Lower leg skin (tissue), 4 donors: ENCODE measurements at regions not wholly inside any gene's neighbourhood (a gene's known extent, or its start where the extent isn't known, plus 50 kb on each side); places are given as distances from the start of the nearest gene placed in this dataset.

Source experiments
- DNase-seq, 2 donors: peaks; one replicate each; pipeline ENCODE4 v3.0.0-alpha.2; 2019; ENCODE audit warnings: low spot score in 2 of 2
- H3K4me3 ChIP-seq: fragments of 200-600 bp; sonication (generic); 2 replicates; pipeline ENCODE4 v1.5.1; 2017; ENCODE audit warnings: mild to moderate bottlenecking, low read depth; ENCODE audit not compliant: poor library complexity, severe bottlenecking
- CTCF ChIP-seq, 3 donors: fragments of 450-650 bp; IDR thresholded peaks; one replicate each; pipeline ENCODE4 v1.5.1; 2016; ENCODE audit warnings: antibody characterized with exemption in 3 of 3, mild to moderate bottlenecking in 3 of 3, moderate library complexity in 2 of 3
- POLR2A ChIP-seq, 2 donors: fragments of 450-650 bp; IDR thresholded peaks; one replicate each; pipeline ENCODE4 v1.6.1; 2016 to 2017; ENCODE audit warnings: antibody characterized with exemption in 2 of 2, mild to moderate bottlenecking in 1 of 2, moderate library complexity in 1 of 2
- WGBS, 2 donors: methylation state at CpG; one replicate each; pipeline ENCODE4 v1.1.5; 2018; 5-methylcytosine and 5-hydroxymethylcytosine counted together
- intact Hi-C: fragments of 100-400 bp; cut with DNase I; formaldehyde crosslinking; loops from one replicate; pipeline ENCODE4 v1.15.0; 2023; ENCODE audit warnings: low total_unique reads

DNA sequence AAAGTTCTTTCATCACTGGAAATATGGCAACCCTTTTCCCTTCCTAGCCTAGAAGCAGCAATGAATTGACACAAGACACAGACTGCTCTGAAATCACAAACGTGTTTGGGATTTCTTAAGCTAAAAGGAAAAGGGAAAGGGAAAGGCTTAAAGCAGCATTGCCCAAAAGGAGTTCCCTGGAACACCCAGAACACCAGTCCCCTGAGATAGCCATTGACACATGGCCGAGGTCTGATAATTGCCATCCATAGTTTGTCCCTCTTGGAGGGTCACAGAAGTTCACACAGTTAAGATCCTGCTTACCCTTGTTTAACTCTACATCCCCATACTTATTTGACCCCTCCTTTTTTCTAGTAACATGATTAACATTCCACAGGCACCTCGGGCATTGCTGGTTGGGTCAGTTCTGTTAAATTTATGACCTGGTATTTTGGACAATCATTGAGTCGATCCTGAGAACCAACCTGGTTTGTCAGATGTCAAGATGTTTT lies 72.9 kb downstream of the ZNF281 start:
- H3K4me3 ChIP-seq, result no peak overlapping the region
- TF ChIP-seq CTCF (IDR thresholded peaks at IDR 0.05) (no peak), POLR2A (IDR thresholded peaks at IDR 0.05) (no peak)
- WGBS, 2 donors, result 33 to 39% methylated on average over 4 of the region's 4 CpGs
- DNase-seq, result no peak
- intact Hi-C loops, result no loop called here

- no peak overlapping the region for H3K4me3 ChIP-seq
- intact Hi-C loops, result no loop called here
- WGBS, 2 donors, result 55 to 62% methylated on average over 4 of the region's 4 CpGs
- DNase-seq, result no peak
- TF ChIP-seq CTCF (IDR thresholded peaks at IDR 0.05) (no peak), POLR2A (IDR thresholded peaks at IDR 0.05) (no peak)
Observed at GRCh38 chr1:200336101-200336845, 73.6 kb downstream of the ZNF281 start.

DNA sequence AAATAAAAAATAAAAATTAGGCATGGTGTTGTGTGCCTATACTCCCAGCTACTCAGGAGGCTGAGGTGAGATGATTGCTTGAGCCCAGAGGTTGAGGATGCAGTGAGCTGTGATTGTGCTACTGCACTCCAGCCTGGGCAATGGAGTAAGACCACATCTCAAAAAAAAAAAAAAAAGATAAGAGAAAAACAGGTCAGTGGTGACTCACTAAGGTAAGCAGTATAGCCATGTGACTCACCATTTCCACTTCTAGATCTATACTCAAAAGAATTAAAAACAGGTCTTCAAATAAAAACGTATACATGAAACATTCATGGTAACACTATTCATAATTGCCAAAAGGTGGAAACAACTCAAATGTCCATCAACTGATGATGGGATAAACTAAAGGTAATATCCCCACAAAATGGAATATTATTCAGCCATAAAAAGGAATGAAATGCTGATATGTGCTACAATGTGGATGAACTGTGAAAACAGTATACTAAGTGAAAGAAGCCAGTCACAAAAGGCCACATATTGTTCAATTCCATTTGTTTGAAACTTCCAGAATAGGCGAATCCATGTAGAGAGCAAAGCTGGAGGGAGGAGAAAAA lies 75.1 kb downstream of the ZNF281 start:
- WGBS, 2 donors, result 78% methylated on average over 2 of the region's 2 CpGs
- no peak overlapping the region for H3K4me3 ChIP-seq
- TF ChIP-seq POLR2A (IDR thresholded peaks at IDR 0.05) (no peak), CTCF (IDR thresholded peaks at IDR 0.05) (no peak)
- no peak for DNase-seq
- intact Hi-C loops, result no loop called here

GRCh38 chr1:200333329-200333728 lies 76.5 kb downstream of the ZNF281 start:
- no peak overlapping the region for H3K4me3 ChIP-seq
- no peak for TF ChIP-seq CTCF (IDR thresholded peaks at IDR 0.05)
- TF ChIP-seq POLR2A (IDR thresholded peaks at IDR 0.05), result no peak
- intact Hi-C loops, result no loop called here
- no peak for DNase-seq
- 88 to 91% methylated on average over 7 of the region's 7 CpGs for WGBS, 2 donors

DNA sequence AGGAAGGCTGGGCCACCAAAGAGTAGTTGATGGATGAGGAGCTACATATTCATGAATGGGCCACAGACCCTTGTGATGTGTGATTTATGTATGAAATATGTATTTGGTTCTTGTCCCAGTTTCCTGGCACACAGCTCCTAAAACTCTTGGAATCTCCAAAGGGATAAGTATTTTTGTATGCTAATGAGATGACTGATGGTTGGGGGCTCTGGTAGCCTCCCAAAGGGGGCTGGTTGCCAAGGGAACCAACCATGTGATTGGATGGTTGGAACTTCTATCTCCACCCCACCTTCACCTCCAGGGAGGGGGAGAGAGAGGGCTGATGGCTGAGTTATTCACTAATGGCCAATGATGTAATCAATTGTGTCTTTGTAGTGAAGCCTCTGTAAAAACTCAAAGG lies 77.1 kb downstream of the ZNF281 start:
- H3K4me3 ChIP-seq, result no peak overlapping the region
- DNase-seq, result no peak
- intact Hi-C loops, result no loop called here
- TF ChIP-seq CTCF (IDR thresholded peaks at IDR 0.05) (no peak), POLR2A (IDR thresholded peaks at IDR 0.05) (no peak)
